Kidney (tissue), 13 donors: ENCODE measurements at regions not wholly inside any gene's neighbourhood (a gene's known extent, or its start where the extent isn't known, plus 50 kb on each side); places are given as distances from the start of the nearest gene placed in this dataset.

Experiments
- DNase-seq, 5 donors: peaks; one replicate each; pipeline ENCODE4 v3.0.0-alpha.2; 2013 to 2020
- FAIRE-seq: peaks from 2 replicates; lab custom pipeline; 2012; peaks lifted over from hg19 to GRCh38; lab: Jason Lieb, UNC
- H3K27ac ChIP-seq, 2 donors: one replicate each; pipeline ENCODE4 v1.7.0; 2013; ENCODE audit warnings: low read depth in 2 of 2, low read length in 2 of 2, inconsistent platforms in 1 of 2
- H3K27me3 ChIP-seq: one replicate; pipeline ENCODE4 v1.7.1; 2013; ENCODE audit warnings: low read length, inconsistent platforms; ENCODE audit not compliant: control insufficient read depth, insufficient read depth
- H3K36me3 ChIP-seq, 3 donors: one replicate each; pipeline versions ENCODE4 v1.7.0 to v1.7.1; 2013; ENCODE audit warnings: low read length in 3 of 3, control low read depth in 1 of 3, inconsistent platforms in 1 of 3; ENCODE audit not compliant: insufficient read depth in 3 of 3, control insufficient read depth in 2 of 3
- H3K4me1 ChIP-seq, 3 donors: one replicate each; pipeline versions ENCODE4 v1.7.0 to v1.7.1; 2013; ENCODE audit warnings: low read length in 3 of 3, inconsistent platforms in 1 of 3, low read depth in 1 of 3; ENCODE audit not compliant: control insufficient read depth in 2 of 3, insufficient read depth in 2 of 3
- H3K4me3 ChIP-seq, 3 donors: one replicate each; pipeline versions ENCODE4 v1.7.0 to v1.8.1; 2013; ENCODE audit warnings: low read length in 3 of 3, control low read depth in 1 of 3, inconsistent platforms in 1 of 3
- H3K9ac ChIP-seq, 3 donors: one replicate each; pipeline versions ENCODE4 v1.7.0 to v1.7.1; 2013; ENCODE audit warnings: low read length in 3 of 3, control low read depth in 1 of 3, inconsistent platforms in 1 of 3
- H3K9me3 ChIP-seq, 3 donors: one replicate each; pipeline versions ENCODE4 v1.7.0 to v1.7.1; 2013; ENCODE audit warnings: low read length in 3 of 3, control low read depth in 1 of 3, inconsistent platforms in 1 of 3; ENCODE audit not compliant: control insufficient read depth in 2 of 3, insufficient read depth in 1 of 3
- intact Hi-C: fragments of 100-400 bp; cut with DNase I; formaldehyde crosslinking; loops from one replicate; pipeline ENCODE4 v1.11.1; 2022
- TF ChIP-seq, protein P1 (sequence below): IDR thresholded peaks from 3 replicates; pipeline ENCODE4 v1.5.1; 2012; ENCODE audit warnings: mild to moderate bottlenecking, moderate library complexity, borderline replicate concordance; ENCODE audit not compliant: insufficient read depth; ENCODE audit errors: extremely low read depth
- donor health status: control.
- donor health status: control.
- donor health status: control.
- donor health status: control.
- donor health status: control.
- donor health status: DM: yes; HTN: yes; CAD: no.
- donor health status: Normal renal cell carcinoma (clear cell type).

DNA sequence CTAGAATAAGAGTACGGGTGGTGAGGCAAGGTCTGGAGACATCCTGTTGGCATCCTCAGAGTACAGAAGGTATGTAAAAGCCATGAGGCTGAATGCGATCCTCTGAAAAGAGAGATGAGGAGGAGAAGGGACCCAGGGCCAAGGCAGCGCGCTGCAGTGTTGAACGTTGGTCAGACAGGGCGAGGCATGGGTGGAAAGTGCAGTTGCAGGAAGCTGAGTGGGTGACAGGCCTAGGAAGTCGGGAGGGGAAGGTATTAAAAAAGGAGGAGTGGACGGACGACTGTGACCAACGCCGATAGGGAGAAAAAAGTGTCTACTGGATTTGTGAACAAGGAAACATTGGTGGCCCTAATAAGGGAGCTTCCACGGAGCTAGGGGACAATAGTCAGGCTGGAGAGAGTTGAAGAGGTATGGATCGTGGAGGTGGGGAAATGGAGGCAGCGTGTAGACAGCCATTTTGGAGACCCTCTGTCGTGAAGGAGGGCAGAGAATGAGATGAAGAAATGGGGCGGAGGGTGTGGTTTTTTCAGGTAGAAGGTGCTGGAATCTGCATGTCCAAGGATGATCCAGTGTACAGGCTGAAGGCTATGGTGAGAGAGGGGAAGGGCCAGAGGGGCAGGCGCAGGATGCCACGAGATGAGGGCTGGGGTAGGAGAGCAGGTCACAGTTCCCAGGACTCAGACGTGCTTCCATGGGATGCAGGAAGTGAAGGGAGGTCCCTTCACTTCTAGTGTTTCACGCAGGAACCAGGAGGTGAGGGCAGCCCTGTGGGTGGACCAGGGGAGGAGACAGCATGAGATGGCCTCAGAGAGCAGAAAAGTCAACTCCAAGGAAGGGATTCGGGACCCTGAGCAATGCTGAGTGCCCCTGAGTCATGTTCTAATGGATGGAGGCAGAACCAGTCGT is 115.9 kb downstream of the ASB7 start:
- no peak overlapping the region for H3K9ac ChIP-seq
- H3K27ac ChIP-seq: peak overlapping the region; percentile 13 to 53
- TF ChIP-seq, protein P1, sequence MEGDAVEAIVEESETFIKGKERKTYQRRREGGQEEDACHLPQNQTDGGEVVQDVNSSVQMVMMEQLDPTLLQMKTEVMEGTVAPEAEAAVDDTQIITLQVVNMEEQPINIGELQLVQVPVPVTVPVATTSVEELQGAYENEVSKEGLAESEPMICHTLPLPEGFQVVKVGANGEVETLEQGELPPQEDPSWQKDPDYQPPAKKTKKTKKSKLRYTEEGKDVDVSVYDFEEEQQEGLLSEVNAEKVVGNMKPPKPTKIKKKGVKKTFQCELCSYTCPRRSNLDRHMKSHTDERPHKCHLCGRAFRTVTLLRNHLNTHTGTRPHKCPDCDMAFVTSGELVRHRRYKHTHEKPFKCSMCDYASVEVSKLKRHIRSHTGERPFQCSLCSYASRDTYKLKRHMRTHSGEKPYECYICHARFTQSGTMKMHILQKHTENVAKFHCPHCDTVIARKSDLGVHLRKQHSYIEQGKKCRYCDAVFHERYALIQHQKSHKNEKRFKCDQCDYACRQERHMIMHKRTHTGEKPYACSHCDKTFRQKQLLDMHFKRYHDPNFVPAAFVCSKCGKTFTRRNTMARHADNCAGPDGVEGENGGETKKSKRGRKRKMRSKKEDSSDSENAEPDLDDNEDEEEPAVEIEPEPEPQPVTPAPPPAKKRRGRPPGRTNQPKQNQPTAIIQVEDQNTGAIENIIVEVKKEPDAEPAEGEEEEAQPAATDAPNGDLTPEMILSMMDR: no peak
- no peak for FAIRE-seq
- no peaks in the 10 kb centered on the region for H3K27me3 ChIP-seq
- no peak for DNase-seq
- H3K36me3 ChIP-seq: no peaks in the 10 kb centered on the region
- peak overlapping the region in 2 of 3 donors; percentile 50 to 53 for H3K4me3 ChIP-seq
- peaks cover 0 to 29% (median 18%) of the 10 kb centered on the region in 3 donors for H3K4me1 ChIP-seq
- intact Hi-C loops: no loop called here
- no peaks in the 10 kb centered on the region for H3K9me3 ChIP-seq

DNA sequence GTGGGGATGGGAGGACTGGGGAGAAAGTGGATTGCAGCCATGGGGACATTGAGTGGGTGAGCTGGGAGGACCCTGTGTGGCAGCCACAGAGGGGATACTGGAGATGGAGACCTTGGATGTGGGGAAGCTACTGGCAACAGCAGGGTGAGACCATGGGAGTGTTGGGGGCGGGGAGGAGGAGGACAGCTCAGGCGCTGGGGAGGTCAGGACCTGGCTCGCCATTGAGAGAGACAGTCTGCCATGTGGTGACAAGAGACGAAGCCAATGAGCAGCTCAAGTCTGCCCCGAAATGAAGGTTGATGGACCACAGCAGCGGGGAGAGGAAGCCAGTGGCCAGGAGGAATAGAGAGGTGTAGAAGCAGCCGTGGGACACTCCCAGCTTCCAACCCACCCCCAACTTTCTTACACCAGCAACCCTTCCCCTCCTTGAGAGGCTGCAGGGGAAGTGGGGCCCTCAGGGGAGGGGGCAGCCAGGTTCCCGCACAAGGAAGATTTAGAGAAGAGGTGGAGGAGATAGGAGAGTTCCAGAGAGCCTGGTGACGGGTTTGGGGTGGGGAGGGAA is 118.1 kb downstream of the ASB7 start:
- TF ChIP-seq, protein P1: no peak
- H3K36me3 ChIP-seq: no peaks in the 10 kb centered on the region
- FAIRE-seq: no peak
- H3K27me3 ChIP-seq: no peaks in the 10 kb centered on the region
- peak in 1 of 5 donors; percentile 24 for DNase-seq
- H3K4me3 ChIP-seq: peak overlapping the region in 2 of 3 donors; percentile 4 to 20
- H3K4me1 ChIP-seq: peaks cover 0 to 27% (median 16%) of the 10 kb centered on the region in 3 donors
- no peaks in the 10 kb centered on the region for H3K9me3 ChIP-seq
- peak overlapping the region; percentile 14 to 59 for H3K27ac ChIP-seq
- intact Hi-C loops: no loop called here
- H3K9ac ChIP-seq: no peak overlapping the region

DNA sequence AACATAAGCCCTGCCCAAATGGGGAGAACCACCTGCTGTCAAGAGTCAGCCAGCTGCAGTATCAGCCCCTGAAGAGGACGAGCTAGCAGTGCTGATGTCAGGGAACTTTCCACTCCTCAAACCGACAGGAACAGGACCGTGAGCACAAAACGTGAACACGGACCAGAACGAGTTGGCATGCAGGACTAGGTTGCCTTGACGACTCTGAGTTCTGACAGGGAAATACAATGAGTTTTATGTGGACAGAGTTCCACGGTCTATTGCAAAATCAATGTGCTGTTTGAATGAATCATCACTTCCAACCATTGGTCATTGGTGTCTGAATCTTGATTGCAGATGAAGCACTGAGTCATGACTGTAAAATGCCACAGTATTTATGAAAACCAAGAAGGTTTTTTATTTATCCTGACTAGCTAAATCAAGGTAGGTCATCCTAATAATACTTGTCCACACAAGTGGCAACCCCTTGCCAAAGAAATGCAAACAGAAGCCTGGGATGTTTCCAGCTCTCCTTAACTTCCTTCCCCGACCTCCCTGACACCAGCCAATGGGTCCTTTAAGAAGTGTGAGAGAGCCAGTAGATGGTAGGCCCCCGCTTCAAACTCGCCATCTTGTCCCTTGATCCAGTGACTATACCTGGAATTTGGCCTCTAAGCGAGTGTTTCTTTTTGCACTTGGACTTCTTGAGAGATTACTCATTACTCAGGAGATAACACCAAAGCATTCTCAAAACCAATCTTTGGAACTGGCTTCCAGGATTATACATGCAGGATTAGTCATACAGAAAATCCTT is 119.6 kb downstream of the ASB7 start:
- FAIRE-seq (peak; percentile 32), DNase-seq (peak in 2 of 5 donors; percentile 21 to 86)
- Histone ChIP-seq H3K9me3 (no peaks in the 10 kb centered on the region), H3K4me3 (no peak overlapping the region), H3K27me3 (no peaks in the 10 kb centered on the region), H3K9ac (no peak overlapping the region), H3K36me3 (no peaks in the 10 kb centered on the region), H3K4me1 (peaks cover 0 to 26% (median 17%) of the 10 kb centered on the region in 3 donors), H3K27ac (peak overlapping the region; percentile 69 to 78)
- intact Hi-C loops: no loop called here
- TF ChIP-seq, protein P1: no peak
